HG02885 (cell line): ENCODE measurements at regions not wholly inside any gene's neighbourhood (a gene's known extent, or its start where the extent isn't known, plus 50 kb on each side); places are given as distances from the start of the nearest gene placed in this dataset.

ENCODE experiments used
- ATAC-seq: cut with Tn5 transposase; IDR thresholded peaks from one replicate; pipeline ENCODE4 v1.9.1; 2021; ENCODE audit warnings: mild to moderate bottlenecking; ENCODE audit not compliant: unreplicated experiment, poor library complexity

DNA sequence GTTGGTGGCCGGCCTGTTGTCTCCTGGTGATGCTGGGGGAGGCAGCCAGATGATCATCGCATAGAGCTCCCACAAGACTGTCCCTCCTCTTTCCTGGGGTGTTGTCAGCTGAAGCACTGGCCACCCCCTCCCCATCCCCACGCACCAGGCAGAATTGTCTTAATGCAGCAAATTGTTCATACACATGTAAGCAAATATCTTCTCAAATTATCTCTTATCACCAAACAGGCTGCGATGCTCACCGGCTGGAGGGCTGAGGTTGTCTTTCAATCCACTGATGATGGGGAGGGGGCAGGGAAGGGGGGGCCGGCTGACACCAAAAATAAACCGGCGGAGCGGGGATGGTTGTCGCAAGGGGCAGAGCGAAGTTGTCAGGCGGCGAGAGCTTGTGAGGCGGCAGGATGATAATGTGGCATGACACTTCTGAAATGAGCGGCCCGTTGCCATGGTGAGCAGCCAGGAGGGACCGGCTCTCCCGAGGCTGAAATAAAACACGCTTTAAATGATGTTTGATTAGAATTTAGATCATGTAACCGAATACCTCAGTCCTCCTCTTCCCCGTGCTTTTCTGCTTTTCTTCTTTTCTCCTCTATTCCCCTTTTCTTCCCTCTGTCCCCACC is 59.8 kb downstream of the MRM1 start:
- ATAC-seq: no peak

DNA sequence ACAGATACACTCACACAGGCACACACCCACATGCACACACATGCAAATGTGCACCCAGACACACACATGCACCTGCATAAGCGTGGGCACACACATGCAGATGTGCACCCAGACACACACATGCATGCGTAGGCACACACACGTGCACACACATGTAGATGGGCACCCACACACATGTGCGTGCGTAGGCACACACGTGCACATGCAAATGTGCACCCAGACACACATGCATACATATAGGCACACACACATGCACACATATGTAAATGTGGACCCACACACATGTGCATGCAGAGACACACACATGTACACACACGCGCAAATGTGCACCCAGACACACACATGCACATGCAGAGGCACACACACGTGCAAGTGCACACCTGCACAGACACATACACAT is 60.3 kb downstream of the MRM1 start:
- no peak for ATAC-seq

DNA sequence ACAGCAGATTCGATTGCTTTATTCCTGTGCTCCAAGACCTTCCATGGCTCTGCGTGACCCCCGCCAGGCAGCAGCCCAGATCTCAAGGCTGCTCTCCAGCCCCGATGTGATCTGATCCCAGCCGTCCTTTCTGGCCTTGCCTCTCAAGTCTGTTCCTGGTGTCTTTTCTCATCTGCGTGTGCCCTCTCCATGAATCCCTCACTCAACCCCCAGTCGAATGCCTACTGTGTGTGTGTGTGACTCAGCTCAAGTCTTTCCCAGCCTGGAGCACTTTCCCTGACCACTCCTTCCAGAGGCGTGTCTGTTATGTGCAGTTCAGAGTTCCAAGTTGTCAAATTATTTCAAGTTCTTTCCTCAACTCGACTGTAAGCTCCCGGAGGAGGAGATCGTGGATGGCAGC is 64.0 kb downstream of the MRM1 start:
- no peak for ATAC-seq

DNA sequence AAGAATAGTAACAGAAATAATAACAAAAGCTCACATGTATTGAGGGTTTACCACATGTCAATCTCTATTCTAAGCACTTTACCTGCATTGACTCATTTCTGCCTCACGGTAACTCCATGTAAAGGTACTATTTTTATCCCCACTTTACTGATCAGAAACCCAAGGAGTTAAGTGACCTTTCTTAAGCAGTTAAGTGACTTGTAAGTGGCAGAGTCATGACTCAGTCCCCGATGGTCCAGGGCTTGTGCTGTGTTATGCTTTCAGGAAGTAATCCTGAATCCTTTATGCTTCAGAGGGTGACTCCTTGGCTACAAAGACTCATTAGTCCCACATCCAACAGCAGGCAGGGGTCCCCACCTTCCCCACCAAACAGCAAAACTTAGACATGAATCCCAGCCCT is 66.5 kb downstream of the MRM1 start:
- no peak for ATAC-seq

DNA sequence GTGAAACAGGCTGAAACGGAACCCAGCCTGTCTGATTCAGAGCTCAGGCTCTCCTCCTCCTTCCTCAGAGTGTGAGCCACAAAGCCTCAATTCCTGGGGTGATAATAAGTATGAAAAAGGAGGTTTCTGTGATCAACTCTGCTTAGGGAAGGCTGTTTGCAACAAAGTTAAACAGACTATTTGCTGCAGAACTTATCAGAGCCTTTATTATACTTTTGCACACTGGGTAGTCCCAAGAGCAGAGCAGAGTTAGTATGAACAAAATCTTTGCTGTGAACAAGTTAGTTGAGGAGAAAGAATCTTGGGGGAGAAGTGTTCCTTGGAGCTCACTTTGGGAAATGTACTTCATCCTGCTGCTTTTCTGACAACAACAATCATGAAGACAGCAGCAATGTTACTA is 67.4 kb downstream of the MRM1 start:
- no peak for ATAC-seq

DNA sequence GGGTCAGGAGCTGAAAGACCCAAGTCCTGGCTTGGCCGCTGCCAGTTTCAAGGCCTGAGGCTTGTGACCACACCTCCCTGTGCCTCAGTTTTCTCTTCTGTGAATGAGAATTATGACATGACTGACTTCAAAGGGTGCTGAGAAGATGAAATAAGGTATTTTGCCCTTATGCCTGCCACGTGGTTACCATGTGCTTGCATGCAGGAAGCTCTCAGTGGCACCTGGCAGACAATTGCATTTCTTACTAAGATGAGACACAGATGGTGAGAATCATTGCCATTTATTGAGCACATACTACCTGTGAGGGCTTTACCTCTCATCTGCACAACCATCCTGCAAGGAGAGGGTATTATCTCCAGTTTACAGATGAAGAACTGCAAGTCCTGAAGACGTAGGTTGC is 69.8 kb downstream of the MRM1 start:
- no peak for ATAC-seq

DNA sequence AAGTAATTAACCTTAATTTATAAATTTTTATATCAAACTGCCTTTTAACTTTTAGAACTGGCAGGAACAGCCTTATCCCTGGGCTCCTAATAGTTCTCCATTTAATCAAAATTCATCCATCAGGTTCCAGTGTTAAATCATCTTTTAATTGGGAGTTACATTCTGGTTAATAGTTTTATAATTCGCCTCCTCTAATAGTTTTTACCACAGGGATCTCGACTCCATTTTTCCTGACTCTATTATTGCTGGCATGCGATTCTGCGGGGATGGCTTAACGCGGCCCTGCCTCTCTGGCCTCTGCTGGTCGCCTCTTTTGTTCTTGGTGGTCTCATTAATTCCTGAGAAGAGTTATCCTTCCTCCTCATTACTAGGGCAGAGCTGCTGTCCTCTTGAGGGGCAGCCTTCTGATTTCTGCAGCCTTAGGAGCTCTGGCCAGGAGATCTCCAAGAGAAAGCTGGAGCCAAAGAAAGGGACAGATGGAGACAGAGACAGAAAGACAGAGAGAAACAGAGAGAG is 71.1 kb downstream of the MRM1 start:
- no peak for ATAC-seq

DNA sequence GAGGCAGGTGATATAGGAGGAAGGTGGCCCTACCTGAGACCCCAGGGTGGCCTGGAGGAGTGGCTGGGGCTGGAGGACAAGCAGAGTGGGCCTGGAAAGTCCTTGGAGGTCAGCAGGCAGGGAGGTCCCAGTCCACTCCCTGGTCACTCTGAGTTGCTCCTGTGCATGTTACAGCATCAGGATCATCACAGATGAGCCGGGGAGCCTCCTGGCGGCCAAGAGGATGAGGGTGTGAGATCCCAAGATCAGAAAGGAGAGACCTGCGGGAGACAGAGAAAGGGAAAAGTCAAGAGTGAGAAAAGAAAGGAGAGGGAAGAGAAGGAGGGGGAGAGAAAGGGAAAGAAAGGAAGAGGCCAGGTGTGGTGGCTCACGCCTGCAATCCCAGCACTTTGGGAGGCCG is 71.7 kb downstream of the MRM1 start:
- no peak for ATAC-seq

DNA sequence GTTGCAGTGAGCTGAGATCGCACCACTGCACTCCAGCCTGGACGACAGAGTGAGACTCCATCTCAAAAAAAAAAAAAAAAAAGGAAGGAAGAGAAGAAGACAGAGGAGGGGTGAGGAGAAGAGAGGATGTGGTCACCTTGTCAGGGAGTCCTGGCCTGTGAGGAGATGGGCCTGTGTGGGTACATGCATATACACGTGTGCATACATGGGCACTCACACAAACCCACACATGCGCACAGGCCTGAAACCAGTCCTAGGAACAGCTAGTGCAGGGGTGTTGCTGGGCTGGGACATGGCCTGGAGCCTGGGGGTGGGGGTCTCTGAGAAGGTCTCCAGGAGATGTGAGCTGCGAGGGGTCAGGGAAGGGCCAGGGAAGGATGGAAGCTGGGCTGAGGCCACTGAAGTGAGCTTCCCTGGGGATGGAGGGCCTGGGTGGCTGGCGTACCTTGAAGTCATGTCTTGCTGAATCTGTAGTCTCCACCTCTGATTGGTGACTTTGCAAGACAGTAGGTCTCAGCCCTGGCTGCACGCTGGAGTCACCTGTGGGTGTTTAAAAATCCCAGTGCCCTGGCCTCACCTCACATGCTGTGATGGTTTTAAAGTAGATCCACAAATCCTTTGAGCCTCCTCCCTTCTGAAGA is 72.4 kb downstream of the MRM1 start:
- ATAC-seq: no peak

DNA sequence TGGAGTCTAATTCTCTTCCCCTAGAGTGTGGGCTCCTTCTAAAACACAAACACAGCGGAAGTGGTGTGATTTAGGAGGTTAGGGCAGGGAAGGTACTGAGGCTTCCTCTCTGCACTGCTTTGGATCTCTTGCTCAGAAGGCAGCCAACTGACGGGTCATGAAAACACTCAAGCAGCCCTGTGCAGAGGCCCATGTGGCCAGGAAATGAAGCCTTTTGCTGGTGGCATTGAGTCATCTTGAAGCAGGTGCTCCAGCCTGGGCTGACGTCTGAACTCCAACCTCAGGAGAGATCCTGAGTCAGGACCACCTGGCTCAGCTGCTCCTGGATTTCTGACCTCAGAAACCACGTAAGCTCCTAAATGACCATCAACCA is 72.9 kb downstream of the MRM1 start:
- ATAC-seq: no peak

DNA sequence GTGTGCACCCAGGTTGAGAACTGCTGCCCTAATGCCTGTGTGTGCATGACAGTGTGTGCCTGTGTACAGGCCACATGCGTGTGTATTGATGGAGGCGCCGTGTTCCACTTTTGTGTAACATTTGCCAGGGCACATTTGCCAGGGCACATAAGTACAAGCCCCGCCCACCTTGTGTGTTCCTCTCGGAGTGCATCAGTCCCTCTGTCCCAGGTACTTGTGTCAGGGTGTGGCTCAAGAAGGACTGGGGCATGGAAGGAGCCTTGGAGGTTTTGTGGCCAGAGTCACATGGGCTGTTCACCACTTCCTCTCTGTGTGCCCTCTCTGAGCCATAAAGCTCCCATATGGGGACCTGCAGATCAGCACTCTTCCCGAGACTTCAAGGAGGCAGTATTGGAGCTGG is 73.9 kb downstream of the MRM1 start:
- ATAC-seq: no peak

DNA sequence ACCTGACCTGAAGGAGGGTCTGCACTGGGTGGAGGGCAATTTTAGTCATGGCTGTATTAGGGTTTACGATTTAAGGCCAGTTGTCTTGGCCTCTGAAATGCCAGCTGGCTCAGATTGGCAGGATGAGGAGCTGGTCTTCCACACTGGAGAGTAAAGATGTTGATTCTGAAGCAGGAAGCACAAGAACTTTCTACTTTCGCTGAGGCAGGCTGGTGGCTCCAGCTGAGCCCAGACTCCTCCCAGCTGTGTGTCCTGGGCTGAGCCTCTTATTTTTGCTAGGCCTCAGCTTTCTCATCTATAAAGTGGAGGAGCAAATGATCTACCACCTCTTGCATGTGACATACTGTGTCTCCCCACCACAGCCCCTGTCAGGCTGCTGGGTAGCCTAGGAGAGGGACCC is 74.4 kb downstream of the MRM1 start:
- no peak for ATAC-seq

DNA sequence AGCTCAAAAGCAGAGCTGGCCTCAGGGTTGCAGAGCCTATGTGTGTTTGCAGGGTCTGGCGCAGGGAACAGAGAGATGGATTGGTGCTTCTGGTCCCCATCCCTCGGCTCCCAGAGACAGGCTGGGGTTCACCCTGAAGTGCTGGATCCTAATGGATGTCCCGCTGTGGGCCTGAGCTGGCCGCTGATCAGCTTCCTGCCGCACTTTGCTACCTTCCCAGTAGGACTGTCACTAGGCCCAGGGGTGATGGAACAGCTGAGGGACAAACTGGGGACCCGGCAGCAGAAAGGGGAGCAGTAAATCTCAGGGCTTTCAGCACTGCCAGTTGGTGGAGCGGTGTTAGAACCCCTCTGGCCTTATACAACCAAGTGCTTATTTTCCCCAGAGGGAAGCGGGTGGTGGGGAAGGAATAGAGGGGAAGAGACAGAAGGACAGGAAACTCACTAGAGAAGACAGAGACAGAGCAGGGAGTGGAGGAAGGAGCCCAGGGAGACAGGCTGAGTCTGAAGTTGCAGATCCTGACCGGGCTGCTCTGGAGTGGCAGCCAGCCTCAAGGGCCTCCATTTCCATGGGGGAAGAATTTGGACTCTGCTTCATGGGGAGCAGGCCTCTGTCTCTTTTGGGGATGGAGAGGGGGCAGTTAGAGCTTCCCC is 78.6 kb downstream of the MRM1 start:
- ATAC-seq: no peak

DNA sequence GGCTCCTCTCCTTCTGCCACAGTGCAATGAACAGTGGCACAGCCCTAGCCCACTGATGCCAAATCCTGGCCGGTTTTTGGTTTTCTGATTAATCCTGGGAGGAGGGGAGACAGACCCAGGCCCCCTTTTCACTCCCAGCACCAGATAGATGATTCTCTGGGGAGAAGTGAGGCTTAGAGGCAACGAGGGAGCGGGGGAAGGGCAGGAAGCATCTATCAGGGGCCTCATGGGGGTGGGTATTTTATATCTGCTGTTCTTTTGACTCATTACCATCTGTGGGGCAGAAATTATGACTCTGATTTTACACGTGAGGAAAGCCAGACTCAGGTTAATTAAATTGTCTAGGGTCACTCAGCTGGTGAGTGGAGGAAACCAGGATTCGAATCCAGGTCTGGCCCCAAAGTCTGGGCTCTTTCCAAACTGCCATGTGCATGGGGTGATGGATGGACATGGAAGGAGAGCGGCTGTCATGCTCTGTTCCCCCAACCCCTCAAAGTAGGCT is 79.4 kb downstream of the MRM1 start:
- ATAC-seq: no peak

DNA sequence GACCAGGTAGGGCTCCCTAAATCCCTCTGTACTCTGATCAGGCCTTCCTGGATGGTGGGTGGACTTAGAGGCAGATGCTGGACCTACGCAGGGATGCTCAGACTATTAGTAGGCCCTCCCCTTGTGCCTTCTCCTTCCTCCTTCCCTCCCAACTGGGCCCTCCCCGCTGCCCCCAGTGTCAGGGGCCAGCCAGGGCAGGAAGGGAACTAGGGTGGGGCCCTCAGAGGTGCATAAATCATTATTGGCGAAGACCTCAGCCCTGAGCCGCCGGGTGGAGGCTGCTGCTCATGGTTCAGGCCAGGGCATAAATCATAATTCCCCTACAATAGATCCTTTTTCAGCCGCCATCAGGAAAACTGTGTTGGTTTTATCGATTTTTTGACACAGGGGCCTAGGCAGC is 81.4 kb downstream of the MRM1 start:
- no peak for ATAC-seq

DNA sequence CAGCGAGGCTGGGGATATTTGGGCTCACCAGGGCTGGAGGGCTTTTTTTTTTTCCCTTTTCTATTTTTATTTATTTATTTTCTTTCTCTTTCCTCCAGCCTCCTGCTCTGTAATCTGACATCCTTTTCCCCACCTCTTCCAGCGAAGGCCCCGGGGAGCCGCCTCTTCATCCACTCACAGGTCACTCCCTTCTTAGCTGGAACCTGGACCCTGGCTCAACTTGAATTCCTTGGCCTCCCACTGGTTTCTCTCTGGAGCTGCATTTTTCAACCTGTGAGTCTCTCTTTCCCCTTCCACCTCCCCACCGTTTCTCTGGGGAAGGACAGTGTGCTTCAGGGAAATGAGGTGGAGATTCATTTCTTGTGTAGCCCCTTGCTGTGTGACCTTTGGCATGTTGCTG is 82.0 kb downstream of the MRM1 start:
- ATAC-seq: no peak

DNA sequence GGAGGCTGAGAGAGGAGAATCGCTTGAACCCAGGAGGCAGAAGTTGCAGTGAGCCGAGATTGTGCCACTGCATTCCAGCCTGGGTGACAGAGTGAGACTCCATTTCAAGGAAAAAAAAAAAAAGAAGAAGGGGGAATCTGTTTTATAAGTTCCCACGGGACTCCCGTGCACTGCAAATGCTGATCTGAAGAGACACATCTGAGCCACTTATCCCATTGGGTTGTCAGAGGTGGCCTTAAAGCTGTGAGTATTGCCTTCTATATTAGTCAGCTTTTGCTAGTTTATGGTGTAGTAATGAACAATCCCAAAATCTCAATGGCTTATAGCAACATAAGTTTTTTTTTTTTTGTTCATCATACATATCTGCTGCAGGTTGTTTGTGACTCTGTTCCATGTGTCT is 82.8 kb downstream of the MRM1 start:
- no peak for ATAC-seq

DNA sequence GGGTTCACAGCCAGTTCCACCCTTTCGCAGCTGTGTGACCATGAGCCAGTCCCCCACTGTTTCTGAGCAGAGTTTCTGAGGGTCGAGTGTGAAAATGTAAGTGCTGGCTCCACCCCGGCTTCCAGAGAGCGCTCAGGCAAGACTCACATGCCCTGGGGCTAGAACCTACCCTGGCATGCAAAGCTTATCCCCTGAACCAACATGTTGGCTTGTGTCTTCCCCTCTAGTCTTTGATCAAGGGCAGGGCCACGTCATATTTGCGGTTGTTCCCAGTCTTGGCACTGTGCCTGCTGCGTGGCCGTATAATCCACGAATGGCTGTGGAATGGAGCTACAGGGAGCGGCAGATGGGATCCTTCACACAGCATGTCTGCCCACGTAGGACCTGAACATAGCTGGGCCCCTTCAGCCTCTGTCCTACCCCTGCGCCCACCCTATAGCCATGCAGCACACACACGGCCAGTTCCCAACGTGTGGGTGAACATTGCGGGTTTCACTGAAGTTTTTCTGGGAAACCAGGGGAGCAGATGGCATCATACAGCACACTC is 84.8 kb downstream of the MRM1 start:
- ATAC-seq: no peak

DNA sequence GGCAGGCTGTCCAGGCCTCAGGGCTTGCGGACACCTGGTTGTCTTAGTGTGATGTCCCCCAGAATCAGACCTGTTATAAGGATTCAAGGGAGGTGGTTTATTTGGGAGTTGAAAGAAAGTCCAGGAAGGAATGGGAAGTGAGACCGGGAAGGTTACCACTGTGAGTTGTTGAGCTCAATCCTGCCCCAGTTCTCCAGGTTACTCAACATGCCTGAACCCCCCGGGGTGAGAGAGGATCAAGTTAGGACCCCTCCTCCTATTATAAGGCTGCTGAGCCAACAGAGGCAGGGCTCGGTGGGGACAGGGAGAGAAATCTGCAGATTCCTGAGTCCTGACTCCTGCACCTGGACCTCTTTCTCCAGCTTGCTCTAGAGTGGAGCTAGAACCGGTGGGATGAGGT is 86.4 kb downstream of the MRM1 start:
- ATAC-seq: no peak

DNA sequence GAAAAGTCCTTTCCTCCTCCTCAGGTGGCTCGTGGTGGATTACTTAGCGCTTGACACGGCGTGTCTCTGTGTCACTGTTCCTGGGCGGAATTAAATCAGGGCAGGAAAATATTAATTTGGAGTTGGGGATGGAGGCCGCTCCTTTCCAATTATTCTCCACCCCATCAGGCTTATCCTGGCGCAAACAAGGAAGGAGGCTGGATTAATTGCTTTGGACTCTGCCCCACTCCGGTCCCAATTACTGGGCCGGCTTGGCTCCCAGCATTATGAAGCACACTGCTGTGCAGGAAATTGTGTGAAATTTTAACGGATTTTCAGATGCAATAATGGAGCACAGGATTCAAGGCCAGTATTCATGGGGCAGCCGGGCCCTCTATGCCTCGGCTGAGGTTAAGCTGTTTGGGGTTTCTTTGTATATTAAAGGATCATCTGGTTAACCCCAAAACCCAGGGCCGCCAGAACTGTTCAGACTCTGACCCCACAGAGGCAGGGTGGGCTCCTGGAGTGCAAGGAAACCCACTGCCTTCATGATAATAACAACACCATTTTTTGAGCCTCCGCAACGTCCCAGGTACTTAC is 87.8 kb downstream of the MRM1 start:
- no peak for ATAC-seq

DNA sequence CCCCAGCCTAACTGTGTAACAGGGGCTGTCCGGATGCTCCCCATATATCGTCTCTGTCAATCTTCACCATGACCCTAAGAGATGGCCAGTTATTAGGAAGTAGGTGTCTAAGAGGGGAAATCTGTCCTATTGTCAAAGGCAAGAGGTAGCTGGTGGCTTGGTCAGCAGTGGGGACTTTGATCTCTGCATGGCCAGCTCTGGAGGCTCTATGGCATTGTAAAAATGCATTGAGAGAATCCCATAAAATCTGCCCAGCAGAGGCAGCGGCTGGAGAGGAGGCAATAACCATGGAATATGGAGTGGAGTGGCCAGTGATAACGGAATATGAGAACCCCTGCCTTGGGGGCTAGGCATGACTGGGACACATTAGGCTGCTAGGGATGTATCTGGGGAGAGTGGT is 88.8 kb downstream of the MRM1 start:
- ATAC-seq: no peak
